Lower lobe of right lung (tissue), 2 donors: ENCODE measurements at regions not wholly inside any gene's neighbourhood (a gene's known extent, or its start where the extent isn't known, plus 50 kb on each side); places are given as distances from the start of the nearest gene placed in this dataset.
"Not testable (repeated sequence)": the region's sequence is repeated elsewhere in the genome, so short reads cannot be mapped to it uniquely, and the experiment has no call there.

Experiments
- ATAC-seq, 2 donors: fragments of 200-7000 bp; cut with Tn5 transposase; one replicate each; pipeline ENCODE4 v1.9.1; 2020 to 2022; ENCODE audit warnings: mild to moderate bottlenecking in 2 of 2, moderate library complexity in 2 of 2
- DNase-seq: peaks from one replicate; pipeline ENCODE4 v3.0.0-alpha.2; 2020
- H3K27ac ChIP-seq: fragments of 200-600 bp; one replicate; pipeline ENCODE4 v1.8.0; 2022
- H3K27me3 ChIP-seq: fragments of 200-600 bp; one replicate; pipeline ENCODE4 v1.8.0; 2022; ENCODE audit warnings: low read depth
- H3K36me3 ChIP-seq: fragments of 200-600 bp; one replicate; pipeline ENCODE4 v1.8.0; 2022; ENCODE audit warnings: mild to moderate bottlenecking
- H3K4me1 ChIP-seq: fragments of 200-600 bp; one replicate; pipeline ENCODE4 v1.8.0; 2022
- H3K4me3 ChIP-seq: fragments of 200-600 bp; one replicate; pipeline ENCODE4 v1.8.0; 2022; ENCODE audit warnings: mild to moderate bottlenecking
- H3K9me3 ChIP-seq: fragments of 200-600 bp; one replicate; pipeline ENCODE4 v1.8.0; 2022
- CTCF ChIP-seq: fragments of 200-600 bp; IDR thresholded peaks from one replicate; pipeline ENCODE4 v1.8.0; 2022; ENCODE audit warnings: antibody characterized with exemption, mild to moderate bottlenecking
- intact Hi-C: fragments of 100-400 bp; cut with DNase I; formaldehyde crosslinking; loops from one replicate; pipeline ENCODE4 v1.11.0; 2022
- donor health status: DM: no; HTN: yes; CAD: no; lungs with severe emphysema.

- intact Hi-C loops, result no loop called here
- no peak for TF ChIP-seq CTCF
- Histone ChIP-seq H3K4me3 (no peak overlapping the region), H3K36me3 (no peaks in the 10 kb centered on the region), H3K4me1 (no peaks in the 10 kb centered on the region), H3K27ac (no peak overlapping the region), H3K27me3 (no peaks in the 10 kb centered on the region), H3K9me3 (no peaks in the 10 kb centered on the region)
- ATAC-seq (no peak), DNase-seq (no peak)
Observed at GRCh38 chr6:50998905-50999304, 180.2 kb downstream of the TFAP2B start.

DNA sequence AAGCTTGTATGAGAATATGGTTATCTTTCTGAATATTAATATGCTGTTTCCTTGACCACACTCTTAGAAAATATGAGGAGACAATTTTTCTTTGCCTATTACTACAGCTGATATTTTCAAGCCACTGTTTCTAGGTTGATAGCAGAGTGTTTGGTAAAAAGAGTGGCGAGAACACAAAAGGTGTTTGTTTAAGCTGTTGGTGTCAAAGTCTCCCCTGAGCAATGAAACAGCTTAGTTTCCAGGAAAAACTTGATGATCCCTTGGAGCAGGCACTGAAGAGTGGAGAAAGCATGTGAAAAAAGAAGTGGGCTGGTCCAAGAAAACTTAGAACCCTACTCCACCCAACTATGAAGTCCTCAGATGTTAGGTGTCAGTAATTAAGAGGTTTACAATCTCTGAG is 182.7 kb downstream of the TFAP2B start:
- Histone ChIP-seq H3K27me3 (no peaks in the 10 kb centered on the region), H3K4me3 (no peak overlapping the region), H3K9me3 (no peaks in the 10 kb centered on the region), H3K4me1 (no peaks in the 10 kb centered on the region), H3K27ac (no peak overlapping the region), H3K36me3 (no peaks in the 10 kb centered on the region)
- DNase-seq, result no peak
- no peak for TF ChIP-seq CTCF
- intact Hi-C loops, result no loop called here
- no peak for ATAC-seq

GRCh38 chr6:51004380-51004779 is 185.7 kb downstream of the TFAP2B start:
- H3K27me3 ChIP-seq, result no peaks in the 10 kb centered on the region
- ATAC-seq (no peak), DNase-seq (no peak)
- no peak overlapping the region for H3K4me3 ChIP-seq
- TF ChIP-seq CTCF, result no peak
- no peaks in the 10 kb centered on the region for H3K36me3 ChIP-seq
- intact Hi-C loops, result no loop called here
- no peaks in the 10 kb centered on the region for H3K9me3 ChIP-seq
- no peak overlapping the region for H3K27ac ChIP-seq
- no peaks in the 10 kb centered on the region for H3K4me1 ChIP-seq

- Histone ChIP-seq H3K27ac (no peak overlapping the region), H3K4me3 (no peak overlapping the region), H3K36me3 (no peaks in the 10 kb centered on the region), H3K9me3 (no peaks in the 10 kb centered on the region), H3K4me1 (no peaks in the 10 kb centered on the region), H3K27me3 (no peaks in the 10 kb centered on the region)
- no peak for ATAC-seq
- intact Hi-C loops, result no loop called here
- TF ChIP-seq CTCF, result no peak
- no peak for DNase-seq
Observed at GRCh38 chr6:51005779-51006178, 187.1 kb downstream of the TFAP2B start.

DNA sequence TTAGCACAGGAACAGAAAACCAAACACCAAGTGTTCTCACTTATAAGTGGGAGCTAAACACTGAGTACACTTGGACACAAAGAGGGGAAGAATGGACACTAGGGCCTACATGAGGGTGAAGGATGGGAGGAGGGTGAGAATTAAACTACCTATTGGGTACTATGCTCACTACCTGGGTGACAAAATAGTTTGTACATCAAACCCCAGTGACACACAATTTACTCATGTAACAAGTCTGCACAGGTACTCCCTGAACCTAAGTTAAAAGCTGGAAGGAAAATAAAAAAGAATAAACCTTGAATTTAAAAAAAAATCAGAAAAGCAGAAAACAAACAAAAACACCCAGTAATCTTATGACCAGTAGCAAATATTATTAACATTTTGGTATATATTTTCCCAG is 188.6 kb downstream of the TFAP2B start:
- no peaks in the 10 kb centered on the region for H3K4me1 ChIP-seq
- H3K9me3 ChIP-seq, result no peaks in the 10 kb centered on the region
- no peaks in the 10 kb centered on the region for H3K36me3 ChIP-seq
- H3K4me3 ChIP-seq, result no peak overlapping the region
- DNase-seq (no peak), ATAC-seq (no peak)
- no peak for TF ChIP-seq CTCF
- H3K27me3 ChIP-seq, result no peaks in the 10 kb centered on the region
- no peak overlapping the region for H3K27ac ChIP-seq
- intact Hi-C loops, result no loop called here

DNA sequence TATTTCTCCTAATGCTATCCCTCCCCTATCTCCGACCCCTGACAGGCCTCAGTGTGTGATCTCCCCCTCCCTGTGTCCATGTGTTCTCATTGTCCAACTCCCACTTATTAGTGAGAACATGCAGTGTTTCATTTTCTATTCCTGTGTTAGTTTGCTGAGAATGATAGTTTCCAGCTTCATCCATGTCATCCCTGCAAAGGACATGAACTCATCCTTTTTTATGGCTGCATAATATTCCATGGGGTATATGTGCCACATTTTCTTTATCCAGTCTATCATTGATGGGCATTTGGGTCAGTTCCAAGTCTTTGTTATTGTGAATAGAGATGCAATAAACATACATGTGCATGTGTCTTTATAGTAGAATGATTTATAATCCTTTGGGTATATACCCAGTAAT is 190.0 kb downstream of the TFAP2B start:
- H3K4me1 ChIP-seq, ATAC-seq, H3K36me3 ChIP-seq, H3K4me3 ChIP-seq, H3K27me3 ChIP-seq, DNase-seq, intact Hi-C loops, H3K27ac ChIP-seq, H3K9me3 ChIP-seq: not testable (repeated sequence)
